IMR-90 (cell line): ENCODE measurements at regions not wholly inside any gene's neighbourhood (a gene's known extent, or its start where the extent isn't known, plus 50 kb on each side); places are given as distances from the start of the nearest gene placed in this dataset.

ENCODE experiments used
- ATAC-seq: fragments of 200-7000 bp; cut with Tn5 transposase; 2 replicates; pipeline ENCODE4 v1.9.1; 2020; ENCODE audit warnings: low read depth, mild to moderate bottlenecking, moderate library complexity
- BruUV-seq: library from RNA; stranded (reverse); fragments of 400-500 nt; replicated peaks from 2 replicates; lab custom pipeline; 2021; lab: Mats Ljungman, UMichigan
- CTCF ChIA-PET: fragments of 300-600 bp; formaldehyde crosslinking; extraction: SDS; loops from one replicate; lab custom pipeline; 2021; ENCODE audit warnings: antibody characterized with exemption; lab: Yijun Ruan, JAX
- POLR2A ChIA-PET: fragments of 300-600 bp; sonication (Branson Sonifier 250); formaldehyde crosslinking; loops from one replicate; lab custom pipeline; 2022; ENCODE audit warnings: antibody characterized with exemption; ENCODE audit not compliant: unreplicated experiment; lab: Charles Lee
- DNase-seq: peaks from one replicate; pipeline ENCODE4 v3.0.0; 2013
- H2AFZ ChIP-seq: replicated peaks from 2 replicates; pipeline ENCODE3; 2013; ENCODE audit warnings: low read length, mild to moderate bottlenecking; ENCODE audit not compliant: poor library complexity
- H2AK5ac ChIP-seq: 2 replicates; pipeline ENCODE4 v1.6.1; 2013; ENCODE audit warnings: low read depth, low read length, inconsistent platforms
- H2AK9ac ChIP-seq: replicated peaks from 2 replicates; pipeline ENCODE3; 2013; ENCODE audit warnings: mild to moderate bottlenecking, low read depth, low read length, moderate library complexity; ENCODE audit not compliant: poor library complexity
- H2BK120ac ChIP-seq: 2 replicates; pipeline ENCODE4 v1.6.1; 2013; ENCODE audit warnings: low read depth, low read length, inconsistent platforms
- H2BK15ac ChIP-seq: 3 replicates; pipeline ENCODE4 v1.6.1; 2013; ENCODE audit warnings: low read depth, low read length, inconsistent platforms
- H2BK20ac ChIP-seq: 2 replicates; pipeline ENCODE4 v1.6.1; 2013; ENCODE audit warnings: low read depth, mild to moderate bottlenecking, inconsistent platforms, low read length, moderate library complexity
- H2BK5ac ChIP-seq: 2 replicates; pipeline ENCODE4 v1.6.1; 2013; ENCODE audit warnings: mild to moderate bottlenecking, low read depth, low read length, inconsistent platforms; ENCODE audit not compliant: poor library complexity, severe bottlenecking
- H3K14ac ChIP-seq: replicated peaks from 2 replicates; pipeline ENCODE4 v1.6.1; 2013; ENCODE audit warnings: low read depth, low read length, inconsistent platforms
- H3K18ac ChIP-seq: 2 replicates; pipeline ENCODE4 v1.6.1; 2013; ENCODE audit warnings: low read depth, low read length, control low read depth
- H3K23ac ChIP-seq: 2 replicates; pipeline ENCODE4 v1.6.1; 2013; ENCODE audit warnings: low read depth, low read length, inconsistent platforms
- H3K27ac ChIP-seq: 2 replicates; pipeline ENCODE4 v1.5.1; 2013; ENCODE audit warnings: mild to moderate bottlenecking, control low read depth, low read length; ENCODE audit not compliant: insufficient read depth
- H3K27me3 ChIP-seq: 2 replicates; pipeline ENCODE4 v1.6.1; 2013; ENCODE audit warnings: low read length; ENCODE audit not compliant: control insufficient read depth, insufficient read depth
- H3K36me3 ChIP-seq: 2 replicates; pipeline ENCODE4 v1.6.1; 2013; ENCODE audit warnings: low read length, mixed read lengths; ENCODE audit not compliant: control insufficient read depth, insufficient read depth
- H3K4ac ChIP-seq: 2 replicates; pipeline ENCODE4 v1.6.1; 2013; ENCODE audit warnings: low read depth, low read length, inconsistent platforms
- H3K4me1 ChIP-seq: 2 replicates; pipeline ENCODE4 v1.6.1; 2013; ENCODE audit warnings: low read length, mixed read lengths; ENCODE audit not compliant: control insufficient read depth, insufficient read depth
- H3K4me2 ChIP-seq: 2 replicates; pipeline ENCODE4 v1.6.1; 2013; ENCODE audit warnings: low read depth, mild to moderate bottlenecking, control low read depth, low read length, moderate library complexity
- H3K4me3 ChIP-seq: 2 replicates; pipeline ENCODE4 v1.5.1; 2013; ENCODE audit warnings: low read depth, mild to moderate bottlenecking, control low read depth, low read length, moderate library complexity; ENCODE audit not compliant: insufficient read depth
- H3K56ac ChIP-seq: 2 replicates; pipeline ENCODE4 v1.6.1; 2013; ENCODE audit warnings: low read length, inconsistent platforms; ENCODE audit not compliant: insufficient read depth; ENCODE audit errors: extremely low read depth
- H3K79me1 ChIP-seq, 2 experiments: 2 replicates each; pipeline ENCODE4 v1.6.1; 2013; ENCODE audit warnings: low read length in 2 of 2, inconsistent platforms in 1 of 2, low read depth in 1 of 2
- H3K9ac ChIP-seq: 2 replicates; pipeline ENCODE4 v1.6.1; 2013; ENCODE audit warnings: low read depth, low read length, control low read depth
- H3K9me1 ChIP-seq: 2 replicates; pipeline ENCODE4 v1.6.1; 2013; ENCODE audit warnings: low read length, inconsistent platforms; ENCODE audit not compliant: insufficient read depth
- H3K9me3 ChIP-seq: 2 replicates; pipeline ENCODE4 v1.6.1; 2013; ENCODE audit warnings: low read length; ENCODE audit not compliant: control insufficient read depth, insufficient read depth
- H4K20me1 ChIP-seq: 2 replicates; pipeline ENCODE4 v1.6.1; 2013; ENCODE audit warnings: low read length, inconsistent platforms; ENCODE audit not compliant: insufficient read depth
- H4K5ac ChIP-seq: 2 replicates; pipeline ENCODE4 v1.6.1; 2013; ENCODE audit warnings: mild to moderate bottlenecking, low read depth, low read length, control low read depth
- H4K8ac ChIP-seq, 2 experiments: 2 replicates each; pipeline ENCODE4 v1.6.1; 2013; ENCODE audit warnings: low read depth in 2 of 2, low read length in 2 of 2, control low read depth in 1 of 2, inconsistent platforms in 1 of 2
- H4K91ac ChIP-seq: 2 replicates; pipeline ENCODE4 v1.6.1; 2013; ENCODE audit warnings: low read depth, low read length, inconsistent platforms; ENCODE audit not compliant: insufficient read depth
- CEBPB ChIP-seq: IDR thresholded peaks from 2 replicates; pipeline ENCODE4 v1.6.1; 2012; ENCODE audit warnings: low read depth, low read length, improper control_type of control experiment
- CHD1 ChIP-seq: IDR thresholded peaks from 2 replicates; pipeline ENCODE4 v1.6.1; 2012; ENCODE audit warnings: low read depth, low read length, improper control_type of control experiment
- MAFK ChIP-seq: IDR thresholded peaks from 2 replicates; pipeline ENCODE4 v1.6.1; 2012; ENCODE audit warnings: low read depth, low read length, improper control_type of control experiment
- MAZ ChIP-seq: IDR thresholded peaks from 2 replicates; pipeline ENCODE4 v1.6.1; 2012; ENCODE audit warnings: low read depth, mild to moderate bottlenecking, low read length, improper control_type of control experiment, moderate library complexity, borderline replicate concordance
- MXI1 ChIP-seq: IDR thresholded peaks from 2 replicates; pipeline ENCODE4 v1.6.1; 2012; ENCODE audit warnings: low read depth, mild to moderate bottlenecking, low read length, moderate library complexity, borderline replicate concordance
- RCOR1 ChIP-seq: IDR thresholded peaks from 2 replicates; pipeline ENCODE4 v1.6.1; 2012; ENCODE audit warnings: mild to moderate bottlenecking, low read length, improper control_type of control experiment; ENCODE audit not compliant: insufficient replicate concordance
- RFX5 ChIP-seq: IDR thresholded peaks from 2 replicates; pipeline ENCODE4 v1.8.0; 2012; ENCODE audit warnings: low read depth, mild to moderate bottlenecking, low read length, moderate library complexity
- WGBS, 2 experiments: methylation state at CpG; one replicate each; pipeline versions ENCODE4 v1.1.5 to v1.1.7; 2013; ENCODE audit warnings: missing lambda C conversion rate in 2 of 2; ENCODE audit not compliant: insufficient read length in 1 of 2; ENCODE audit errors: extremely low coverage in 2 of 2; 5-methylcytosine and 5-hydroxymethylcytosine counted together
- dilution Hi-C: fragments of 300-500 bp; cut with HindIII; formaldehyde crosslinking; loops from one replicate; pipeline ENCODE4 v1.14.3; 2018; ENCODE audit warnings: low sequenced_read_pairs; ENCODE audit not compliant: unreplicated experiment
- in situ Hi-C: fragments of 300-500 bp; cut with MboI; formaldehyde crosslinking; loops from 3 replicates; pipeline ENCODE4 v1.14.3; 2019; ENCODE audit warnings: low sequenced_read_pairs, inconsistent platforms, mixed read lengths
- intact Hi-C: fragments of 100-400 bp; cut with micrococcal nuclease; formaldehyde crosslinking; loops from 2 replicates; pipeline ENCODE4 v1.10.0; 2022
- TF ChIP-seq, protein P1 (sequence below): fragments of 150-350 bp; IDR thresholded peaks from 2 replicates; pipeline ENCODE4 v1.6.1; 2017; ENCODE audit warnings: mild to moderate bottlenecking, antibody characterized with exemption, low read length, low read depth
- TF ChIP-seq, protein P2 (sequence below): fragments of 150-350 bp; IDR thresholded peaks from 2 replicates; pipeline ENCODE4 v1.6.1; 2016; ENCODE audit warnings: low read depth, mild to moderate bottlenecking, low read length, moderate library complexity, borderline replicate concordance
- TF ChIP-seq, protein P3 (sequence below): conservative IDR thresholded peaks from 2 replicates; pipeline ENCODE4 v1.5.1; 2012; ENCODE audit warnings: mild to moderate bottlenecking, low read depth, low read length, improper control_type of control experiment

DNA sequence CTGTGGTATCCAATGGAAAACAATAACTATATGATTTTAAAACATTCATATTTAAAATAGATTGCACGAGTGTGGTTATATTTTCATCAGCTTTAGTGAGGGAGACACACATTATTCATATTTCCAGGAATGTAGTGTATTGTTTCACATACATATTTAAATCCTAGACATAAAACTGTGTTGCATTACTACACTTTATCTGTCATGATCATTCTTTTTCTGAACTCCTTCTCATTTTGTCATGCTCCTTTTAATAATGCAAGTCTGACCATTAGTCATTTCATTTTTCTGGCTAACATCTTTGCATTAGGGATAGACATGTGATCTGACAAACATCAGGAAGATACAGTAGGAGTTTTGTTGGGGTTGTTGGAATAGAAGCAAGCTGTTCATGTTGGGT lies 1382.7 kb downstream of the PCDH7 start:
- no peak for ATAC-seq
- Histone ChIP-seq H3K4me3 (no peak overlapping the region), H4K8ac (no peak overlapping the region), H3K14ac (no peak overlapping the region), H3K27me3 (no peaks in the 10 kb centered on the region), H3K9ac (no peak overlapping the region), H2BK15ac (no peak overlapping the region), H2AK9ac (no peak overlapping the region), H3K79me1 (no peaks in the 10 kb centered on the region), H3K27ac (no peak overlapping the region), H2AFZ (no peak overlapping the region), H2BK5ac (no peak overlapping the region), H3K18ac (no peak overlapping the region), H2AK5ac (no peak overlapping the region), H3K4me1 (no peaks in the 10 kb centered on the region), H2BK20ac (no peak overlapping the region), H3K4me2 (no peak overlapping the region), H3K36me3 (no peaks in the 10 kb centered on the region), H4K5ac (no peak overlapping the region), H3K23ac (no peak overlapping the region), H4K91ac (no peak overlapping the region), H3K9me3 (no peaks in the 10 kb centered on the region), H3K56ac (no peak overlapping the region), H3K4ac (no peak overlapping the region), H4K20me1 (no peaks in the 10 kb centered on the region), H2BK120ac (no peak overlapping the region), H3K9me1 (no peaks in the 10 kb centered on the region)
- no peak for TF ChIP-seq MAFK
- no peak for TF ChIP-seq CHD1
- no peak for TF ChIP-seq MXI1
- TF ChIP-seq, protein P1, sequence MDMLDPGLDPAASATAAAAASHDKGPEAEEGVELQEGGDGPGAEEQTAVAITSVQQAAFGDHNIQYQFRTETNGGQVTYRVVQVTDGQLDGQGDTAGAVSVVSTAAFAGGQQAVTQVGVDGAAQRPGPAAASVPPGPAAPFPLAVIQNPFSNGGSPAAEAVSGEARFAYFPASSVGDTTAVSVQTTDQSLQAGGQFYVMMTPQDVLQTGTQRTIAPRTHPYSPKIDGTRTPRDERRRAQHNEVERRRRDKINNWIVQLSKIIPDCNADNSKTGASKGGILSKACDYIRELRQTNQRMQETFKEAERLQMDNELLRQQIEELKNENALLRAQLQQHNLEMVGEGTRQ: no peak
- TF ChIP-seq RCOR1: no peak
- no peak for TF ChIP-seq MAZ
- TF ChIP-seq, protein P2, sequence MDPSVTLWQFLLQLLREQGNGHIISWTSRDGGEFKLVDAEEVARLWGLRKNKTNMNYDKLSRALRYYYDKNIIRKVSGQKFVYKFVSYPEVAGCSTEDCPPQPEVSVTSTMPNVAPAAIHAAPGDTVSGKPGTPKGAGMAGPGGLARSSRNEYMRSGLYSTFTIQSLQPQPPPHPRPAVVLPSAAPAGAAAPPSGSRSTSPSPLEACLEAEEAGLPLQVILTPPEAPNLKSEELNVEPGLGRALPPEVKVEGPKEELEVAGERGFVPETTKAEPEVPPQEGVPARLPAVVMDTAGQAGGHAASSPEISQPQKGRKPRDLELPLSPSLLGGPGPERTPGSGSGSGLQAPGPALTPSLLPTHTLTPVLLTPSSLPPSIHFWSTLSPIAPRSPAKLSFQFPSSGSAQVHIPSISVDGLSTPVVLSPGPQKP: no peak
- TF ChIP-seq, protein P3, sequence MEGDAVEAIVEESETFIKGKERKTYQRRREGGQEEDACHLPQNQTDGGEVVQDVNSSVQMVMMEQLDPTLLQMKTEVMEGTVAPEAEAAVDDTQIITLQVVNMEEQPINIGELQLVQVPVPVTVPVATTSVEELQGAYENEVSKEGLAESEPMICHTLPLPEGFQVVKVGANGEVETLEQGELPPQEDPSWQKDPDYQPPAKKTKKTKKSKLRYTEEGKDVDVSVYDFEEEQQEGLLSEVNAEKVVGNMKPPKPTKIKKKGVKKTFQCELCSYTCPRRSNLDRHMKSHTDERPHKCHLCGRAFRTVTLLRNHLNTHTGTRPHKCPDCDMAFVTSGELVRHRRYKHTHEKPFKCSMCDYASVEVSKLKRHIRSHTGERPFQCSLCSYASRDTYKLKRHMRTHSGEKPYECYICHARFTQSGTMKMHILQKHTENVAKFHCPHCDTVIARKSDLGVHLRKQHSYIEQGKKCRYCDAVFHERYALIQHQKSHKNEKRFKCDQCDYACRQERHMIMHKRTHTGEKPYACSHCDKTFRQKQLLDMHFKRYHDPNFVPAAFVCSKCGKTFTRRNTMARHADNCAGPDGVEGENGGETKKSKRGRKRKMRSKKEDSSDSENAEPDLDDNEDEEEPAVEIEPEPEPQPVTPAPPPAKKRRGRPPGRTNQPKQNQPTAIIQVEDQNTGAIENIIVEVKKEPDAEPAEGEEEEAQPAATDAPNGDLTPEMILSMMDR: no peak
- TF ChIP-seq RFX5: no peak
- TF ChIP-seq CEBPB: no peak
- intact Hi-C loops: no loop called here
- no TSS peak for BruUV-seq
- ChIA-PET CTCF (no interaction called here), POLR2A (no interaction called here)
- no peak for DNase-seq
- dilution Hi-C loops: no loop called here
- in situ Hi-C loops: no loop called here
- WGBS, 2 experiments: no CpG with 5 or more reads among the region's 1 CpG
